ENCODE measurements at regions not wholly inside any gene's neighbourhood (a gene's known extent, or its start where the extent isn't known, plus 50 kb on each side); places are given as distances from the start of the nearest gene placed in this dataset.
"Not testable (repeated sequence)": the region's sequence is repeated elsewhere in the genome, so short reads cannot be mapped to it uniquely, and the experiment has no call there.

GRCh38 chr4:123025398-123025797 is 103.0 kb upstream of the NUDT6 start:
- Histone ChIP-seq H3K36me3 (no peaks in the 10 kb centered on the region), H3K4me1 (peaks cover 22% of the 10 kb centered on the region), H3K27ac (no peak overlapping the region), H3K4me3 (no peak overlapping the region), H3K27me3 (no peaks in the 10 kb centered on the region), H3K9me3 (no peaks in the 10 kb centered on the region)
- intact Hi-C loops (cut with DNase I) = no loop called here
- TF ChIP-seq POLR2A (IDR thresholded peaks at IDR 0.05) = no peak
- no peak for TF ChIP-seq CTCF (IDR thresholded peaks at IDR 0.05)
- no peak for TF ChIP-seq POLR2AphosphoS5 (IDR thresholded peaks at IDR 0.05; ENCODE audit: insufficient read depth in 1 of 2, low read depth in 1 of 2)
- no peak for DNase-seq (ENCODE audit: extremely low spot score in 2 of 2)

GRCh38 chr4:123026015-123026414 is 103.6 kb upstream of the NUDT6 start:
- H3K36me3 ChIP-seq; H3K27ac ChIP-seq; H3K9me3 ChIP-seq; DNase-seq (ENCODE audit: extremely low spot score in 2 of 2); intact Hi-C loops (cut with DNase I); H3K4me3 ChIP-seq; H3K27me3 ChIP-seq: not testable (repeated sequence)
- peaks cover 22% of the 10 kb centered on the region for H3K4me1 ChIP-seq

GRCh38 chr4:123031664-123032063 is 109.3 kb upstream of the NUDT6 start:
- Histone ChIP-seq H3K4me3 (no peak overlapping the region), H3K4me1 (no peaks in the 10 kb centered on the region), H3K27me3 (no peaks in the 10 kb centered on the region), H3K27ac (no peak overlapping the region), H3K36me3 (no peaks in the 10 kb centered on the region), H3K9me3 (no peaks in the 10 kb centered on the region)
- TF ChIP-seq POLR2A (IDR thresholded peaks at IDR 0.05) = no peak
- no peak for TF ChIP-seq CTCF (IDR thresholded peaks at IDR 0.05)
- intact Hi-C loops (cut with DNase I) = no loop called here
- DNase-seq (ENCODE audit: extremely low spot score in 2 of 2) = no peak

DNA sequence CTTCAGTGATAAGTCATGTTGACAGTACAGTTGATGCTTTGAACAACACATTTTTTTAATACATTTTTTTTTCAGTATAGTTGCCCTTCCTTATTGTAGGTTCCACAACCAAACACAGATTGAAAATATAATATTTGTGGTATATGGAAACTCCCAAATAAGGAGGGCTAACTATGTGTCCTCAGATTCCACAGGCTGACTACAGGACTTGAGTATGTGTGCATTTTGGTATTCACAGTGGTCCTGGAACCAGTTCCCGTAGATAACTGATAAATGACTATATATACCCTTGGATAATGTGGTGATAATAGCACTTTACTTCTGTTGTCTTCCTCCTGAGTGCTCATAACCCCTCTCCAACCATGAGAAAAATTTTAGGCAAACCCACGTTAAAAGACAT is 111.6 kb upstream of the NUDT6 start:
- H3K4me1 ChIP-seq = no peaks in the 10 kb centered on the region
- H3K9me3 ChIP-seq = no peaks in the 10 kb centered on the region
- no peak overlapping the region for H3K27ac ChIP-seq

DNA sequence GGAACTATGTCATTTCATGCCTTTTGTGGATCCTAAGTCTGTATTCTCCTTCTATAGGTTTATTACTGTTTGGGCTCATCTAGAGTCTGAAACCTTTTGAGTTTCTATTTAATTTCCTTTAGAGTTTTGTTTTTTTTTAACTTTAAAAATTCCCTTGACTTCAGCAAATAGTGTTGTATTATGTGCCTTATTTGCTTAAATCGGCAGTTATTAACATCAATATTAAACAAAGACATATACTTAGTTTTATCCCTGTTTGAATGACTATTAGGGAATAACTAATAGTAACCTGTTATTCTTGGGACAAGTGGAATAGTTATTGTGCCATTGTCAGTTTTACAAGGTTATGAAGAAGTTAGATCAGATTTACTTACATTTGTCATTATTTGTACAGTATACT is 112.8 kb upstream of the NUDT6 start:
- no peaks in the 10 kb centered on the region for H3K27me3 ChIP-seq
- no peaks in the 10 kb centered on the region for H3K36me3 ChIP-seq
- H3K4me1 ChIP-seq = no peaks in the 10 kb centered on the region
- H3K4me3 ChIP-seq = no peak overlapping the region
- no peak for DNase-seq (ENCODE audit: extremely low spot score in 2 of 2)
- intact Hi-C loops (cut with DNase I) = no loop called here
- H3K9me3 ChIP-seq = no peaks in the 10 kb centered on the region
- TF ChIP-seq POLR2AphosphoS5 (IDR thresholded peaks at IDR 0.05; ENCODE audit: insufficient read depth in 1 of 2, low read depth in 1 of 2) (no peak), POLR2A (IDR thresholded peaks at IDR 0.05) (no peak), CTCF (IDR thresholded peaks at IDR 0.05) (no peak)
- H3K27ac ChIP-seq = no peak overlapping the region

More for the DNA sequence above, 111.6 kb upstream of the NUDT6 start:
- no peaks in the 10 kb centered on the region for H3K27me3 ChIP-seq
- intact Hi-C loops (cut with DNase I) = no loop called here
- TF ChIP-seq POLR2AphosphoS5 (IDR thresholded peaks at IDR 0.05; ENCODE audit: insufficient read depth in 1 of 2, low read depth in 1 of 2) (no peak), CTCF (IDR thresholded peaks at IDR 0.05) (no peak), POLR2A (IDR thresholded peaks at IDR 0.05) (no peak)
- no peak for DNase-seq (ENCODE audit: extremely low spot score in 2 of 2)
- H3K36me3 ChIP-seq = no peaks in the 10 kb centered on the region
- no peak overlapping the region for H3K4me3 ChIP-seq

DNA sequence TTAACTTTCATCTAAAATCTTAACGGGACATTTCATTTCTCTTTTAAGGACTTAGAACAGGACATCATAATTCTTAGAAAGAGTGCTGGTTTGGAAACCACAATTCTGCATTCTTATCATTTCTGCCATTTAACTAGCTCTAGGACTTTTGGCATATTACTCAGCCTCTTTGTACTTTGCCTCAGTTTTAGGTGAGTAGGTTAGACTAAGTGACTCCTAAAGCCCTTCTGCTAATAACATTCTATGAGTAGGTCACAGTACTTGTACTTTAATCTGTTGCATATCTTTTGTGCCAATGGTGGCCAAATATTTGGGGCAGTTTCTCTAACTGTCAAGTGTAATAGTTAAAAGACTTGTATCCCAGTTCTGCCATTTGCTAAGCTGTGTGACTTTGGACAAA is 115.4 kb upstream of the NUDT6 start:
- Histone ChIP-seq H3K36me3 (no peaks in the 10 kb centered on the region), H3K4me1 (no peaks in the 10 kb centered on the region), H3K9me3 (no peaks in the 10 kb centered on the region), H3K4me3 (no peak overlapping the region), H3K27me3 (no peaks in the 10 kb centered on the region), H3K27ac (no peak overlapping the region)
- TF ChIP-seq POLR2AphosphoS5 (IDR thresholded peaks at IDR 0.05; ENCODE audit: insufficient read depth in 1 of 2, low read depth in 1 of 2) = no peak
- no peak for TF ChIP-seq POLR2A (IDR thresholded peaks at IDR 0.05)
- TF ChIP-seq CTCF (IDR thresholded peaks at IDR 0.05) = no peak
- intact Hi-C loops (cut with DNase I) = no loop called here
- no peak for DNase-seq (ENCODE audit: extremely low spot score in 2 of 2)

Measured in vagina (tissue), 2 donors.